ENCODE measurements at regions not wholly inside any gene's neighbourhood (a gene's known extent, or its start where the extent isn't known, plus 50 kb on each side); places are given as distances from the start of the nearest gene placed in this dataset.

- H3K27ac Mint-ChIP-seq = no peak overlapping the region
- POLR2A ChIA-PET = interaction anchor here (0.6 kb wide), 1 partner anchor 1406 kb away, joined by 3 read pairs; no protein-coding TSS in a partner anchor
- no peak for ATAC-seq
- H3K9me3 Mint-ChIP-seq = peaks cover 2 to 14% (median 6%) of the 10 kb centered on the region in 11 donors
- no peak overlapping the region for H3K4me3 ChIP-seq (ENCODE audit: low read length)
- H3K9me3 ChIP-seq (ENCODE audit: control insufficient read depth in 2 of 3, low read length in 3 of 3) = no peaks in the 10 kb centered on the region
- H3K27ac ChIP-seq (ENCODE audit: low read depth, low read length) = no peak overlapping the region
- H3K36me3 Mint-ChIP-seq = no peaks in the 10 kb centered on the region
- DNase-seq = no peak
- H3K4me1 Mint-ChIP-seq = no peaks in the 10 kb centered on the region
- H3K4me3 Mint-ChIP-seq = no peak overlapping the region
- no peaks in the 10 kb centered on the region for H3K4me1 ChIP-seq (ENCODE audit: control insufficient read depth in 2 of 2, insufficient read depth in 2 of 2, low read length in 2 of 2)
- H3K27me3 ChIP-seq (ENCODE audit: control insufficient read depth in 2 of 2, insufficient read depth in 2 of 2, low read length in 2 of 2) = no peaks in the 10 kb centered on the region
- intact Hi-C loops (cut with micrococcal nuclease) = no loop called here
- CTCF ChIA-PET = no interaction called here
- peaks cover 0 to 11% (median 0%) of the 10 kb centered on the region in 5 donors for H3K27me3 Mint-ChIP-seq
- no peaks in the 10 kb centered on the region for H3K36me3 ChIP-seq (ENCODE audit: control insufficient read depth in 2 of 3, insufficient read depth in 3 of 3, low read length in 3 of 3)
Observed at GRCh38 chr1:88275259-88275862, 408.7 kb upstream of the PKN2 start.

DNA sequence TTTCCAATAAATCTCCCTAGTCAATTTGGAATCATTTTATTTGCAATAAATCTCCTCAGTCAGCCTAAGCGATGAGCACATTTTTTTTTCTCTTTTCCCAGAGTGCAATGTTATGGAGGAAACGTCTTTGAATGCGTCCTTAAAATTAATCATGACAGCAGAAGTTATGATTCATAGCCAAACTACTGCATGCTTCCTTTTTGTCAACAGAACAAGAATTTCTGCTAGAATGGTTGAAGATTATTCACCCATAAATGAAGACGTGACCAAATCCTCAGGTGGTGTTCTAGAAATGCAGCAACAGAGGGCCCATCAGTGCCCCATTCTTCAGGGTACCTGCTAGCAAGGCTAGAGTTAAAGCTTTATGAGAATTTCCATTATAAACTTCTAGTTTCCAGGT is 407.9 kb upstream of the PKN2 start:
- H3K4me3 ChIP-seq (ENCODE audit: low read length) = no peak overlapping the region
- no peak for DNase-seq
- no peaks in the 10 kb centered on the region for H3K27me3 ChIP-seq (ENCODE audit: control insufficient read depth in 2 of 2, insufficient read depth in 2 of 2, low read length in 2 of 2)
- intact Hi-C loops (cut with micrococcal nuclease) = no loop called here
- Mint-ChIP-seq H3K36me3 (no peaks in the 10 kb centered on the region), H3K4me1 (no peaks in the 10 kb centered on the region), H3K27me3 (peaks cover 0 to 5% (median 0%) of the 10 kb centered on the region in 5 donors), H3K9me3 (peaks cover 2 to 21% (median 8%) of the 10 kb centered on the region in 11 donors), H3K27ac (no peak overlapping the region), H3K4me3 (no peak overlapping the region)
- no peaks in the 10 kb centered on the region for H3K9me3 ChIP-seq (ENCODE audit: control insufficient read depth in 2 of 3, low read length in 3 of 3)
- H3K4me1 ChIP-seq (ENCODE audit: control insufficient read depth in 2 of 2, insufficient read depth in 2 of 2, low read length in 2 of 2) = no peaks in the 10 kb centered on the region
- ChIA-PET POLR2A (no interaction called here), CTCF (no interaction called here)
- H3K36me3 ChIP-seq (ENCODE audit: control insufficient read depth in 2 of 3, insufficient read depth in 3 of 3, low read length in 3 of 3) = no peaks in the 10 kb centered on the region
- ATAC-seq = no peak
- no peak overlapping the region for H3K27ac ChIP-seq (ENCODE audit: low read depth, low read length)

DNA sequence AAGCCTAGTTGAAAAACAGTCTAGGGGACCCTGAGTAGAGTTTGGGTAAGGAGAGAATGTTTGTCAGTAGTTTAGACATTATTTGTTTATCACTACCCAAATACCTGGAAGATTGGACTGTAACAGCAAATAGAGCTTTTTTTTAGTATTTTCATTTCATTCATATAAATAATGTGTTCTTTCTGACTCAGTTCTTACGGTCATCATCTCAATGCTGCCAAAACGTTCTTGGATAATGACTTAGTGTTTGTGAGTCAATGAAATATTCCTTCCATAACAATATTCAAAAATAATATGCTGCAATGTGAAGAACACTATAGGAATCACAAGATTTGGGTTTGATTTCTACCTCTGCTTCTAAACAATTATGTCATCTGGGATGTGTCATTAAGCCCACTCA is 400.0 kb upstream of the PKN2 start:
- H3K9me3 Mint-ChIP-seq = peaks cover 2 to 27% (median 5%) of the 10 kb centered on the region in 11 donors
- H3K9me3 ChIP-seq (ENCODE audit: control insufficient read depth in 2 of 3, low read length in 3 of 3) = no peaks in the 10 kb centered on the region
- H3K36me3 Mint-ChIP-seq = no peaks in the 10 kb centered on the region

DNA sequence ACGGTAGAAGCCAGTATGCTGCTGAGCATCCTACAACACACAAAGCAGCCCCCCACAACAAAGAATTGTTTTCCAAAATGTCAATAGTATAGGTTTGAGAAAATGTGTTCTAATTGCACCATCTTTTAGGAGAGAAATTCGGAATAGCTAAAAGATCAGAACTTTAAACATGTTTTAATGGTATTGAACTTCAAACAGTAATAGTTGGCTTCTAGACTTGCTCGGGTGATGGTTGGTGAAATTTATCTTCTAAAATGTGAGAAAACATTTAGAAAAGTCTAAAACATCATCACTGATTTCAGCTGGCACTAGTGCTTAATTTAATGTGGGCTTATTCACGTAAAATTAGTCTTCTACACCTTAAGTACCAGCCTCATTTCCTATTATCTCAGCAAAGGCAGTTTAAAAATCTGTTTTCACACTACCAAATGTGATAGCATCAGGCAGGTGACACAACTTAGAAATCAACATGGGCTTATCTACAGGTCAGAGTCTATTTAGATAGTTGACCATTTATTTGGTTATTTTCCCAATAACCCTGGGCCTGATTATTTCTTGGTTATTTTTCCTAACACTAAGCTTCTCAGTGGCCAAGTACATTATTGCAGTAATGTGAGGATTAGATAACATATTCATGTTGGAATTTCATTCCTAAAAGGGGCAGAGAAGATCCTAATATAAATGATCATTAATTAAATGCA is 399.3 kb upstream of the PKN2 start:
- intact Hi-C loops (cut with micrococcal nuclease) = no loop called here
- no peak overlapping the region for H3K4me3 ChIP-seq (ENCODE audit: low read length)
- H3K27me3 ChIP-seq (ENCODE audit: control insufficient read depth in 2 of 2, insufficient read depth in 2 of 2, low read length in 2 of 2) = no peaks in the 10 kb centered on the region
- H3K9me3 Mint-ChIP-seq = peaks cover under 1 to 23% (median 2%) of the 10 kb centered on the region in 11 donors
- ChIA-PET CTCF (no interaction called here), POLR2A (no interaction called here)
- ATAC-seq (no peak), DNase-seq (no peak)
- no peaks in the 10 kb centered on the region for H3K36me3 Mint-ChIP-seq
- no peaks in the 10 kb centered on the region for H3K36me3 ChIP-seq (ENCODE audit: control insufficient read depth in 2 of 3, insufficient read depth in 3 of 3, low read length in 3 of 3)
- no peaks in the 10 kb centered on the region for H3K9me3 ChIP-seq (ENCODE audit: control insufficient read depth in 2 of 3, low read length in 3 of 3)
- no peaks in the 10 kb centered on the region for H3K4me1 Mint-ChIP-seq
- no peak overlapping the region for H3K27ac ChIP-seq (ENCODE audit: low read depth, low read length)
- H3K4me1 ChIP-seq (ENCODE audit: control insufficient read depth in 2 of 2, insufficient read depth in 2 of 2, low read length in 2 of 2) = no peaks in the 10 kb centered on the region
- H3K27ac Mint-ChIP-seq = no peak overlapping the region
- H3K27me3 Mint-ChIP-seq = no peaks in the 10 kb centered on the region
- H3K4me3 Mint-ChIP-seq = no peak overlapping the region

More for the DNA sequence above, 400.0 kb upstream of the PKN2 start:
- no peak overlapping the region for H3K4me3 Mint-ChIP-seq
- Histone ChIP-seq H3K36me3 (ENCODE audit: control insufficient read depth in 2 of 3, insufficient read depth in 3 of 3, low read length in 3 of 3) (no peaks in the 10 kb centered on the region), H3K27ac (ENCODE audit: low read depth, low read length) (no peak overlapping the region), H3K4me1 (ENCODE audit: control insufficient read depth in 2 of 2, insufficient read depth in 2 of 2, low read length in 2 of 2) (no peaks in the 10 kb centered on the region), H3K27me3 (ENCODE audit: control insufficient read depth in 2 of 2, insufficient read depth in 2 of 2, low read length in 2 of 2) (no peaks in the 10 kb centered on the region), H3K4me3 (ENCODE audit: low read length) (no peak overlapping the region)
- CTCF ChIA-PET = no interaction called here
- intact Hi-C loops (cut with micrococcal nuclease) = no loop called here
- no peak for DNase-seq
- POLR2A ChIA-PET = no interaction called here
- no peaks in the 10 kb centered on the region for H3K27me3 Mint-ChIP-seq
- ATAC-seq = no peak
- no peaks in the 10 kb centered on the region for H3K4me1 Mint-ChIP-seq
- no peak overlapping the region for H3K27ac Mint-ChIP-seq

GRCh38 chr1:88286716-88287115 is 397.4 kb upstream of the PKN2 start:
- no peaks in the 10 kb centered on the region for H3K36me3 ChIP-seq (ENCODE audit: control insufficient read depth in 2 of 3, insufficient read depth in 3 of 3, low read length in 3 of 3)
- ChIA-PET POLR2A (no interaction called here), CTCF (no interaction called here)
- H3K27ac ChIP-seq (ENCODE audit: low read depth, low read length) = no peak overlapping the region
- H3K4me3 ChIP-seq (ENCODE audit: low read length) = no peak overlapping the region
- H3K4me1 ChIP-seq (ENCODE audit: control insufficient read depth in 2 of 2, insufficient read depth in 2 of 2, low read length in 2 of 2) = no peaks in the 10 kb centered on the region
- no peaks in the 10 kb centered on the region for H3K36me3 Mint-ChIP-seq
- H3K27me3 Mint-ChIP-seq = peaks cover 0 to 6% (median 0%) of the 10 kb centered on the region in 5 donors
- no peaks in the 10 kb centered on the region for H3K4me1 Mint-ChIP-seq
- intact Hi-C loops (cut with micrococcal nuclease) = no loop called here
- no peaks in the 10 kb centered on the region for H3K27me3 ChIP-seq (ENCODE audit: control insufficient read depth in 2 of 2, insufficient read depth in 2 of 2, low read length in 2 of 2)
- H3K4me3 Mint-ChIP-seq = no peak overlapping the region
- no peaks in the 10 kb centered on the region for H3K9me3 ChIP-seq (ENCODE audit: control insufficient read depth in 2 of 3, low read length in 3 of 3)
- ATAC-seq (no peak), DNase-seq (no peak)
- H3K9me3 Mint-ChIP-seq = peaks cover 0 to 5% (median 0%) of the 10 kb centered on the region in 11 donors
- H3K27ac Mint-ChIP-seq = no peak overlapping the region

- ChIA-PET POLR2A (no interaction called here), CTCF (no interaction called here)
- peaks cover 0 to 3% (median 0%) of the 10 kb centered on the region in 11 donors for H3K9me3 Mint-ChIP-seq
- peaks cover 0 to 6% (median 0%) of the 10 kb centered on the region in 5 donors for H3K27me3 Mint-ChIP-seq
- no peak overlapping the region for H3K27ac ChIP-seq (ENCODE audit: low read depth, low read length)
- H3K9me3 ChIP-seq (ENCODE audit: control insufficient read depth in 2 of 3, low read length in 3 of 3) = no peaks in the 10 kb centered on the region
- H3K4me3 Mint-ChIP-seq = no peak overlapping the region
- no peaks in the 10 kb centered on the region for H3K4me1 Mint-ChIP-seq
- H3K4me1 ChIP-seq (ENCODE audit: control insufficient read depth in 2 of 2, insufficient read depth in 2 of 2, low read length in 2 of 2) = no peaks in the 10 kb centered on the region
- no peak overlapping the region for H3K27ac Mint-ChIP-seq
- no peaks in the 10 kb centered on the region for H3K27me3 ChIP-seq (ENCODE audit: control insufficient read depth in 2 of 2, insufficient read depth in 2 of 2, low read length in 2 of 2)
- no peaks in the 10 kb centered on the region for H3K36me3 ChIP-seq (ENCODE audit: control insufficient read depth in 2 of 3, insufficient read depth in 3 of 3, low read length in 3 of 3)
- no peaks in the 10 kb centered on the region for H3K36me3 Mint-ChIP-seq
- ATAC-seq (no peak), DNase-seq (no peak)
- H3K4me3 ChIP-seq (ENCODE audit: low read length) = no peak overlapping the region
- intact Hi-C loops (cut with micrococcal nuclease) = no loop called here
Observed at GRCh38 chr1:88288571-88288970, 395.5 kb upstream of the PKN2 start.
